ENCODE measurements at regions not wholly inside any gene's neighbourhood (a gene's known extent, or its start where the extent isn't known, plus 50 kb on each side); places are given as distances from the start of the nearest gene placed in this dataset.

GRCh38 chr6:22880686-22881433 is 311.5 kb downstream of the HDGFL1 start:
- H3K27me3 Mint-ChIP-seq (ENCODE audit: low read depth) = no peaks in the 10 kb centered on the region
- CTCF ChIA-PET = no interaction called here
- POLR2A ChIA-PET = no interaction called here
- DNase-seq (no peak), ATAC-seq (no peak)
- no peaks in the 10 kb centered on the region for H3K36me3 Mint-ChIP-seq (ENCODE audit: low read depth)
- no peak overlapping the region for H3K27ac Mint-ChIP-seq
- H3K4me1 Mint-ChIP-seq (ENCODE audit: low read depth) = no peaks in the 10 kb centered on the region
- H3K9me3 Mint-ChIP-seq (ENCODE audit: insufficient read depth) = no peaks in the 10 kb centered on the region
- H3K4me3 Mint-ChIP-seq = no peak overlapping the region

- ChIA-PET POLR2A (no interaction called here), CTCF (no interaction called here)
- DNase-seq (no peak), ATAC-seq (no peak)
- H3K36me3 Mint-ChIP-seq (ENCODE audit: low read depth) = no peaks in the 10 kb centered on the region
- H3K27me3 Mint-ChIP-seq (ENCODE audit: low read depth) = no peaks in the 10 kb centered on the region
- H3K27ac Mint-ChIP-seq = no peak overlapping the region
- no peaks in the 10 kb centered on the region for H3K4me1 Mint-ChIP-seq (ENCODE audit: low read depth)
- no peaks in the 10 kb centered on the region for H3K9me3 Mint-ChIP-seq (ENCODE audit: insufficient read depth)
- H3K4me3 Mint-ChIP-seq = no peak overlapping the region
Measured at GRCh38 chr6:22882581-22882980, 313.2 kb downstream of the HDGFL1 start.

DNA sequence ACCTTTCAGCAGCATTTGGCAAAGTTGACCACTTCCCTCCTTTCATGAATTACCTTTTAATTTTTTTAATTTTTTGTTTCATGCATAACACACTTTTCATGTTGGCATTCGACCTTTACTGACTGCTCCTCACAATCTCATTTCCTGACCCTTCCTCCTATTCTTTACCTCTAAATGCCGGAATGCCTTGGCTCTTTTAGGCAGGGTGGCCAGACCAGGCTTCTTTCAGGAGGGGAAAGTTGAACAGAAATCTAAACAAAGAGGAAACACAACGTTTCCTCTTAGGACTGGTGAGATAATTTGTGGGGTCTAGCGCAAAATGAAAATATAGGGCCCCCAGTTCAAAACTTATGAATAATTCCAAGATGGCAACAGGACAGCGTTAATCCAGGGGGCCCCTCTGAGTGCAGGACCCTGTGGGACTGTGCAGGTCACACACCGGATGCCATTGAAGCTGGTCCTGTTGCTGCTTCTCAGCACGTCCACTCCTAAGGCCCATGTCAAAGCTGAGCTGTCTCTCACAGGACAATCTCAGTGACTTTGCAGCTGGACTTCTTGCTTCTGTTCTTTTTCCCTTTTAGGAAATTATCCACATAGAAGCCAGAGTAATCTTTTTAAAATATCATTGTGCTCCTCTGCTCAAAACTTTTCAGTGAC is 313.8 kb downstream of the HDGFL1 start:
- H3K36me3 Mint-ChIP-seq (ENCODE audit: low read depth) = no peaks in the 10 kb centered on the region
- no peaks in the 10 kb centered on the region for H3K27me3 Mint-ChIP-seq (ENCODE audit: low read depth)
- no peak overlapping the region for H3K4me3 Mint-ChIP-seq
- ATAC-seq (no peak), DNase-seq (no peak)
- CTCF ChIA-PET = no interaction called here
- no peaks in the 10 kb centered on the region for H3K9me3 Mint-ChIP-seq (ENCODE audit: insufficient read depth)
- H3K4me1 Mint-ChIP-seq (ENCODE audit: low read depth) = no peaks in the 10 kb centered on the region
- no peak overlapping the region for H3K27ac Mint-ChIP-seq
- POLR2A ChIA-PET = no interaction called here

DNA sequence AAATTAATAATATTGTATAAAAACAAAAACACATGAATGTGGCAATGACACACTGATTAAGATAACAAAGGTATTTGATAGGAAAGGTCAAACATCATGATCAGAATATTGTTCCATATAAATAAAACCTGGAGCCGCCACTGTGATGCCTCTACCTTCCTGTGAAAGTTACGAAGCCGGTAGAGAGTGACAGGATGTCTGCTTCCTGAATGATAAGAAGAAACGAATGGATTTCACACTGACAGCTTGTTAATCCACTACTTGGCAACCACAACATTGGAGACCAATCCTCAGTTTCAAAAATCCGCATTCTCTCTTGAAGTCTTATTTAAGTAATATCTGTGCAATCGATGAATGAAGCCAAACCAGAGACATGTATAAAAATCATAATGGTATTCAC is 315.1 kb downstream of the HDGFL1 start:
- DNase-seq = no peak
- Mint-ChIP-seq H3K27me3 (ENCODE audit: low read depth) (no peaks in the 10 kb centered on the region), H3K27ac (no peak overlapping the region), H3K4me3 (no peak overlapping the region), H3K4me1 (ENCODE audit: low read depth) (no peaks in the 10 kb centered on the region), H3K36me3 (ENCODE audit: low read depth) (no peaks in the 10 kb centered on the region), H3K9me3 (ENCODE audit: insufficient read depth) (no peaks in the 10 kb centered on the region)
- ATAC-seq = no peak
- ChIA-PET POLR2A (no interaction called here), CTCF (no interaction called here)

DNA sequence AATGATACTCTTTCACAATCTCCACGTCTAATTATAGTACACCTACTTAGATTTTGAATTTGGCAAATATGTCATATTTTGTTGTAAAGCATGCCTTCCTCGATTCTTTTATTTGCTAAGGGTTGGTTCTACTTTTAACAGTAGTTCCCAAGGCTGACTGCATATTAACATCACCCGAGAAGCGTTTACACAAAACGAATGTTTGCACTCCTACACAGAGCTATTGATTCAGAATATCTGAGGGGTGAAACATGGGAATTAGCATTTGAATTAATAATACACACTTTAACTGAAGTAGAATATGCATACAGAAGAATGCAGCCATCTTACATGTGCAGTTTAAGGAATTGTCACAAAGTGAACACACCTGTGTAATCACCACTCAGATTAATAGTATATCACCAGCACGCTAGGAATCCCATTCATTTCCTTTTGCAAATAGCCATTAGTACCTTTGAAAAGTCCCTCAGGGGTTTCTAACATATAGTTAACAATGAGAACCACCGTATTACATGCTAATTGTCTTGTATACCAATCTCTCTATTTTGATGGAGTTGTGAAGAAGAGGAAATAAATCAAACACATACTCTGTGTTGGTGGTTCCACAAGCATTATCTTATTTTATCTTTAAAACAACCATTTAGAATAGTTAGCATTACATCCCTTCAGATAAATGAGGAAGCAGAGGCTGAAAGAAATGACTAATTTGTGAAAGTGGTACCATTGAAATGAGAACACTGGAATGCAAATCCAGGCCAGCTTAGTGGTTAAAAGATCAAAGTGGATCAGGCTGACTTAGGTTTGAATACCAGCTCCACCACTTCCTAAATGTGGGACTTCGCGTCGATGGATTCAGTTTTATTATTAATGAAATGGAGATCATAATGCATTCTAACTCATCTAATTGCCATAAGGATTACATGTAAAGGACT is 317.6 kb downstream of the HDGFL1 start:
- ATAC-seq (no peak), DNase-seq (no peak)
- H3K9me3 Mint-ChIP-seq (ENCODE audit: insufficient read depth) = no peaks in the 10 kb centered on the region
- no peak overlapping the region for H3K27ac Mint-ChIP-seq
- no peak overlapping the region for H3K4me3 Mint-ChIP-seq
- H3K36me3 Mint-ChIP-seq (ENCODE audit: low read depth) = no peaks in the 10 kb centered on the region
- H3K4me1 Mint-ChIP-seq (ENCODE audit: low read depth) = no peaks in the 10 kb centered on the region
- no peaks in the 10 kb centered on the region for H3K27me3 Mint-ChIP-seq (ENCODE audit: low read depth)
- CTCF ChIA-PET = no interaction called here
- POLR2A ChIA-PET = no interaction called here

DNA sequence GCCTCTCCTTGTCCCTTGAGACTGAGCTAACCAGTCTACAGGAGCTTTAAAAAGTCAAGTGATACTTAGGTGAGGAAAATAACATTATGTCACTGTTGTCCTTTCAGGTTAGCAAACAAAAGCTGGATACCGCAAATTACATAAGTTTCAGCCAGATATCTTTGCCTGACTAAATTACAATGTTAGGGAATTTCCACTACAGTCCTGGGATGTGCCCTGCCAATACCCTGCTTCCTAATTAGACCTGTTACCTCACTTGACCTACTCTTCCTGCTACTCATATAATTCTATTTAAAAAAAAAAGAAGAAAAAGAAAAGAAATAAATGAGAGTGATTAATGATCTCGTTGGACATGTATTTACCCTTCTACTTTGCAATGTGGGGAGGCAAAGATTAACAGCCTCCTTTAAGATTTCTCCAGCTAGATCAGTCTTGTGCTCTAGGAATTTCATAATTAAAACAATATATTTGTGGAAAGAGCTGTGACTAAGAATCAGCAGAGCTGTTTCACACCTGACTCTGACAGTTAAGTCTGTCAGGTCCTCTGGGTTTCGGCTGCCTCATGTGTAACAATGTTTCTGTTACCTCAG is 318.9 kb downstream of the HDGFL1 start:
- Mint-ChIP-seq H3K9me3 (ENCODE audit: insufficient read depth) (no peaks in the 10 kb centered on the region), H3K4me3 (no peak overlapping the region), H3K4me1 (ENCODE audit: low read depth) (no peaks in the 10 kb centered on the region), H3K27ac (no peak overlapping the region), H3K36me3 (ENCODE audit: low read depth) (no peaks in the 10 kb centered on the region), H3K27me3 (ENCODE audit: low read depth) (no peaks in the 10 kb centered on the region)
- CTCF ChIA-PET = no interaction called here
- no peak for ATAC-seq
- POLR2A ChIA-PET = no interaction called here
- DNase-seq = no peak

DNA sequence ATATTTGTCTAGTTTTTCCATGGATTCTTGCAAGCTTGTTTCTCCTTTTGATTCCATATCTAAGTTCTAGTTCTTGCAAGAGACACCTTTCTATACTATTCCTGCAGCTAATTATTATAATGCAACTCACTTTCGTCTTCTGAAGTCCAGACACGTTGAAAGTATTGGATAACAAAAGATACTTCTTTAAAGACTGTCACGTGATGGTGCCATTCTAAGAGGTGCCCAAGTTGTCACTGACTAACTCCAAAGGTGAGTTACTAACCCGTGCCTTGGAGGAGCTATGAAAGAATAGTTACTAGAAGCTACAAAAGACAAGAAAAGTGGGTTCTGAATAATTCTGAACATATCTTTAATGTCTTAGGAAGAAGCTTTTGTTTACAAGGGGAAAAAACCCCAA is 322.6 kb downstream of the HDGFL1 start:
- Mint-ChIP-seq H3K27ac (no peak overlapping the region), H3K27me3 (ENCODE audit: low read depth) (no peaks in the 10 kb centered on the region), H3K4me1 (ENCODE audit: low read depth) (no peaks in the 10 kb centered on the region), H3K4me3 (no peak overlapping the region), H3K36me3 (ENCODE audit: low read depth) (no peaks in the 10 kb centered on the region), H3K9me3 (ENCODE audit: insufficient read depth) (no peaks in the 10 kb centered on the region)
- DNase-seq = no peak
- ChIA-PET POLR2A (no interaction called here), CTCF (no interaction called here)
- no peak for ATAC-seq

- Mint-ChIP-seq H3K9me3 (ENCODE audit: insufficient read depth) (no peaks in the 10 kb centered on the region), H3K4me1 (ENCODE audit: low read depth) (no peaks in the 10 kb centered on the region), H3K36me3 (ENCODE audit: low read depth) (no peaks in the 10 kb centered on the region), H3K4me3 (no peak overlapping the region), H3K27me3 (ENCODE audit: low read depth) (no peaks in the 10 kb centered on the region), H3K27ac (no peak overlapping the region)
- ChIA-PET POLR2A (no interaction called here), CTCF (no interaction called here)
- no peak for ATAC-seq
- no peak for DNase-seq
Measured at GRCh38 chr6:22892452-22892851, 323.1 kb downstream of the HDGFL1 start.

DNA sequence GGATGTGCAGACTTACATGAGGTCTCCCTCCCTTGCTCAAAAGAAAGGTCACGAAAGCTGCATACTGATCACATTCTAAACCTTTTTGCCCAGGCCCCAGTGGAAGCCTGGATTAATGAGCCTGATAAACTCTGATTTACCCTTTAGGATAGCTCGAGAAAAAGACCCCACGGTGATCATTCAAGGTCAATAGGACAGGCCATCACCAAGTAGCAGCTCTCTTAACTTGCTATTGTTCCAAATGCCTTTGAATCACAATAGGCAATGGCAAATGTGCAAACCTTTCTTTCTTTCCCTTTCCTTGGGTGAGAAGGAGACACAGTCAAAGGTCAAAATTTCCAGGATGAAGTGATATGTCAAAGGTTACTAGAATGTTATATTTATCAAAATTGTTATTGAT is 327.3 kb downstream of the HDGFL1 start:
- H3K9me3 Mint-ChIP-seq (ENCODE audit: insufficient read depth) = no peaks in the 10 kb centered on the region
- ChIA-PET POLR2A (no interaction called here), CTCF (no interaction called here)
- H3K27ac Mint-ChIP-seq = no peak overlapping the region
- no peaks in the 10 kb centered on the region for H3K4me1 Mint-ChIP-seq (ENCODE audit: low read depth)
- H3K4me3 Mint-ChIP-seq = no peak overlapping the region
- ATAC-seq = no peak
- H3K36me3 Mint-ChIP-seq (ENCODE audit: low read depth) = no peaks in the 10 kb centered on the region
- no peaks in the 10 kb centered on the region for H3K27me3 Mint-ChIP-seq (ENCODE audit: low read depth)
- no peak for DNase-seq

DNA sequence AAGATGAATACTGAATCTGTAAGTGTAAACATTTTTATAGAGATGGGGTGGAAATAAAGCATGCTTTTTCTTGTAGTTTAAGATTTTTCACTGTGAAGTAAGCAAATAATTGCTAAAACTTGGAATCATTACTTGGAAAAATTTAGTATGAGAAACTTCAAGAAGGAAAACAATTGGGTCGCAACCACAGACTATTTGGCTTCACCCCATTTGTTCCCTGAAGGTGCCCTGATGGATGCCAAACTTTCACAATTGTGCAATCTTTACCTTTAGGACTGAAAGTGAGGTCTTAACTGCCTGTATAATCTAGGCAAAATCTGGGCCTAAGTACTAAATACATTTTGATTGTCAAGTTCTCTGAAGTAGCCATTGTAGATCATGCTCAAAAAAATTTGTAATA is 330.1 kb downstream of the HDGFL1 start:
- Mint-ChIP-seq H3K4me1 (ENCODE audit: low read depth) (no peaks in the 10 kb centered on the region), H3K36me3 (ENCODE audit: low read depth) (no peaks in the 10 kb centered on the region), H3K9me3 (ENCODE audit: insufficient read depth) (no peaks in the 10 kb centered on the region), H3K4me3 (no peak overlapping the region), H3K27ac (no peak overlapping the region), H3K27me3 (ENCODE audit: low read depth) (no peaks in the 10 kb centered on the region)
- ChIA-PET CTCF (no interaction called here), POLR2A (no interaction called here)
- no peak for DNase-seq
- no peak for ATAC-seq

DNA sequence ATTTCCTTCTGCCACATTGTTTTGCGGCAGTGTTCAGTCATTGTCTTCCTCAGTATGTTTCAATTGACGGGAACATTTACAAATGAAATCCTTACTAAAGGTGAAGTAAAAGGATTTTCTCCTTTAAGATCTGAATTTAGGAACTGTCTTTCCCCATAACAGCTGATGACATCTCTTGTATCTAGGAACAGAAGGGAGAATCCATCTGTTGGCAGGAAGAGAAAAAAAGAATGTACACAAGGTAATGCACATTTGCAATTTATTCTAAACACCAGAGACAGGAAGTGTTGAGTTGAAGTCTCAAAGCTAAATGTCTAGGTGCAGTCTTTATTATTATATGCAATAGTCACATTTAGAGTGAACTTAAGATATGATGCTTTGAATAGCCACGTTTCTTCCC is 334.5 kb downstream of the HDGFL1 start:
- ChIA-PET POLR2A (no interaction called here), CTCF (no interaction called here)
- no peaks in the 10 kb centered on the region for H3K36me3 Mint-ChIP-seq (ENCODE audit: low read depth)
- no peaks in the 10 kb centered on the region for H3K9me3 Mint-ChIP-seq (ENCODE audit: insufficient read depth)
- H3K4me1 Mint-ChIP-seq (ENCODE audit: low read depth) = no peaks in the 10 kb centered on the region
- H3K4me3 Mint-ChIP-seq = no peak overlapping the region
- no peak overlapping the region for H3K27ac Mint-ChIP-seq
- DNase-seq (no peak), ATAC-seq (no peak)
- H3K27me3 Mint-ChIP-seq (ENCODE audit: low read depth) = no peaks in the 10 kb centered on the region

GRCh38 chr6:22904431-22904830 is 335.1 kb downstream of the HDGFL1 start:
- CTCF ChIA-PET = no interaction called here
- Mint-ChIP-seq H3K4me3 (no peak overlapping the region), H3K27me3 (ENCODE audit: low read depth) (no peaks in the 10 kb centered on the region), H3K4me1 (ENCODE audit: low read depth) (no peaks in the 10 kb centered on the region), H3K36me3 (ENCODE audit: low read depth) (no peaks in the 10 kb centered on the region), H3K27ac (no peak overlapping the region), H3K9me3 (ENCODE audit: insufficient read depth) (no peaks in the 10 kb centered on the region)
- POLR2A ChIA-PET = no interaction called here
- DNase-seq = no peak
- no peak for ATAC-seq

Measured in activated CD8-positive, alpha-beta T cell treated with anti-CD3 and anti-CD28 coated beads, Interleukin-2, amount 10 ng/mL, durations not matched to agents 7 days and 5 days (primary cell).